ENCODE measurements at regions not wholly inside any gene's neighbourhood (a gene's known extent, or its start where the extent isn't known, plus 50 kb on each side); places are given as distances from the start of the nearest gene placed in this dataset.

GRCh38 chr6:21526974-21527373 is 66.6 kb upstream of the SOX4 start:
- Histone ChIP-seq H3K9me2 (ENCODE audit: low read depth, low read length) (no peaks in the 10 kb centered on the region), H2AFZ (ENCODE audit: low read length) (no peak overlapping the region), H3F3A (ENCODE audit: insufficient read depth, low read length) (no peaks in the 10 kb centered on the region), H3K27me3 (ENCODE audit: insufficient read depth, low read length) (no peaks in the 10 kb centered on the region), H3K4me3 (ENCODE audit: low read depth, low read length, poor library complexity, severe bottlenecking) (no peak overlapping the region), H3K79me2 (ENCODE audit: insufficient read depth, low read length) (no peaks in the 10 kb centered on the region), H3K9ac (ENCODE audit: low read length) (no peak overlapping the region), H3K36me3 (ENCODE audit: insufficient read depth, low read length) (no peaks in the 10 kb centered on the region), H4K20me1 (ENCODE audit: insufficient read depth, low read length) (no peaks in the 10 kb centered on the region), H3K27ac (ENCODE audit: low read depth, low read length, poor library complexity, severe bottlenecking) (no peak overlapping the region), H3K4me2 (ENCODE audit: low read length) (no peak overlapping the region), H3K4me1 (ENCODE audit: insufficient read depth, low read length, severe bottlenecking) (no peaks in the 10 kb centered on the region), H3K9me3 (ENCODE audit: low read length) (no peaks in the 10 kb centered on the region)
- TF ChIP-seq CTCF (IDR thresholded peaks at IDR 0.05; ENCODE audit: low read length) (no peak), EZH2 (IDR thresholded peaks at IDR 0.05; ENCODE audit: borderline replicate concordance, low read length) (no peak)

GRCh38 chr6:21527731-21528130 is 65.8 kb upstream of the SOX4 start:
- no peak overlapping the region for H3K9ac ChIP-seq (ENCODE audit: low read length)
- no peaks in the 10 kb centered on the region for H3K9me2 ChIP-seq (ENCODE audit: low read depth, low read length)
- no peak overlapping the region for H2AFZ ChIP-seq (ENCODE audit: low read length)
- no peak overlapping the region for H3K27ac ChIP-seq (ENCODE audit: low read depth, low read length, poor library complexity, severe bottlenecking)
- no peaks in the 10 kb centered on the region for H3K79me2 ChIP-seq (ENCODE audit: insufficient read depth, low read length)
- no peaks in the 10 kb centered on the region for H3K4me1 ChIP-seq (ENCODE audit: insufficient read depth, low read length, severe bottlenecking)
- H3K27me3 ChIP-seq (ENCODE audit: insufficient read depth, low read length): no peaks in the 10 kb centered on the region
- no peaks in the 10 kb centered on the region for H4K20me1 ChIP-seq (ENCODE audit: insufficient read depth, low read length)
- no peaks in the 10 kb centered on the region for H3K9me3 ChIP-seq (ENCODE audit: low read length)
- TF ChIP-seq EZH2 (IDR thresholded peaks at IDR 0.05; ENCODE audit: borderline replicate concordance, low read length) (no peak), CTCF (IDR thresholded peaks at IDR 0.05; ENCODE audit: low read length) (no peak; the same call in 1 of the 2 replicates)
- H3K4me2 ChIP-seq (ENCODE audit: low read length): no peak overlapping the region
- H3K36me3 ChIP-seq (ENCODE audit: insufficient read depth, low read length): no peaks in the 10 kb centered on the region
- H3K4me3 ChIP-seq (ENCODE audit: low read depth, low read length, poor library complexity, severe bottlenecking): no peak overlapping the region
- H3F3A ChIP-seq (ENCODE audit: insufficient read depth, low read length): no peaks in the 10 kb centered on the region

- Histone ChIP-seq H3K27ac (ENCODE audit: low read depth, low read length, poor library complexity, severe bottlenecking) (no peak overlapping the region), H4K20me1 (ENCODE audit: insufficient read depth, low read length) (no peaks in the 10 kb centered on the region), H3K79me2 (ENCODE audit: insufficient read depth, low read length) (no peaks in the 10 kb centered on the region), H3K4me3 (ENCODE audit: low read depth, low read length, poor library complexity, severe bottlenecking) (no peak overlapping the region), H3K36me3 (ENCODE audit: insufficient read depth, low read length) (no peaks in the 10 kb centered on the region), H3K27me3 (ENCODE audit: insufficient read depth, low read length) (no peaks in the 10 kb centered on the region), H3K4me1 (ENCODE audit: insufficient read depth, low read length, severe bottlenecking) (no peaks in the 10 kb centered on the region), H3K9me2 (ENCODE audit: low read depth, low read length) (no peaks in the 10 kb centered on the region), H3K9ac (ENCODE audit: low read length) (no peak overlapping the region), H3K4me2 (ENCODE audit: low read length) (no peak overlapping the region), H2AFZ (ENCODE audit: low read length) (no peak overlapping the region), H3F3A (ENCODE audit: insufficient read depth, low read length) (no peaks in the 10 kb centered on the region), H3K9me3 (ENCODE audit: low read length) (no peaks in the 10 kb centered on the region)
- TF ChIP-seq EZH2 (IDR thresholded peaks at IDR 0.05; ENCODE audit: borderline replicate concordance, low read length) (no peak), CTCF (IDR thresholded peaks at IDR 0.05; ENCODE audit: low read length) (no peak)
Measured at GRCh38 chr6:21529431-21529830, 64.1 kb upstream of the SOX4 start.

Measured in OCI-LY1 (cell line).